BJ (cell line): ENCODE measurements at regions not wholly inside any gene's neighbourhood (a gene's known extent, or its start where the extent isn't known, plus 50 kb on each side); places are given as distances from the start of the nearest gene placed in this dataset.

Experiments
- CTCF ChIA-PET: fragments of 350-600 bp; formaldehyde crosslinking; extraction: SDS; loops from one replicate; lab custom pipeline; 2021; ENCODE audit warnings: antibody characterized with exemption, inconsistent platforms; lab: Yijun Ruan, JAX
- POLR2A ChIA-PET: fragments of 300-600 bp; sonication (Branson Sonifier 250); formaldehyde crosslinking; extraction: SDS; loops from one replicate; lab custom pipeline; 2021; ENCODE audit warnings: antibody characterized with exemption; lab: Charles Lee
- DNase-seq: peaks from one replicate; pipeline ENCODE4 v3.0.0-alpha.2; 2011; ENCODE audit warnings: low read depth
- H3K27me3 ChIP-seq: 2 replicates; pipeline ENCODE4 v1.6.0; 2011; ENCODE audit warnings: low read length; ENCODE audit not compliant: control insufficient read depth, insufficient read depth
- H3K36me3 ChIP-seq: 2 replicates; pipeline ENCODE4 v1.5.1; 2011; ENCODE audit warnings: low read length; ENCODE audit not compliant: control insufficient read depth, insufficient read depth
- H3K4me3 ChIP-seq: 2 replicates; pipeline ENCODE4 v1.5.1; 2011; ENCODE audit warnings: low read depth, mild to moderate bottlenecking, control low read depth, low read length
- TF ChIP-seq, protein P1 (sequence below): IDR thresholded peaks from 2 replicates; pipeline ENCODE4 v1.5.1; 2011; ENCODE audit warnings: low read depth, mild to moderate bottlenecking, control low read depth, inconsistent platforms, low read length, moderate library complexity; ENCODE audit not compliant: insufficient read depth

DNA sequence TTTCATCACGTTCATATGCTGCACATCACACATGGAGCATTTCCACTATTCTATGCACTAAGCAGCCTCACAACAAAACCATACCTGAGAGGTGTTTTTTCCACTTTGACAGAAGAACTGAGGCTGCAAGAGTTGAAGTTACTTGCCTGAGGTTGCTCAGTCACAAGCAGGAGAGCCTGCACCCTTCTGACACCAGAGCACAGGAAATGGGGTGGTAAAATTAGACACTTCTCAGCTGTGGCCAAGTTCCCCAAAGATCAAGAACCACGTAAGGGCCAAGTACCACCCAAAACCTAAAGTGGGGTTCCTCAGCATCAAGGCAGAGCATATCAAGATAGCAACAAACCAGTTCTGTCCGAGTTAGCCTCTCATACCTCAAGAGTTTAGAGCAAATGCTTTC, 185.8 kb downstream of the CAPZA3 start:
- no peak overlapping the region for H3K4me3 ChIP-seq
- no peaks in the 10 kb centered on the region for H3K36me3 ChIP-seq
- no peak for DNase-seq
- ChIA-PET POLR2A (no interaction called here), CTCF (no interaction called here)
- H3K27me3 ChIP-seq, result no peaks in the 10 kb centered on the region
- TF ChIP-seq, protein P1, sequence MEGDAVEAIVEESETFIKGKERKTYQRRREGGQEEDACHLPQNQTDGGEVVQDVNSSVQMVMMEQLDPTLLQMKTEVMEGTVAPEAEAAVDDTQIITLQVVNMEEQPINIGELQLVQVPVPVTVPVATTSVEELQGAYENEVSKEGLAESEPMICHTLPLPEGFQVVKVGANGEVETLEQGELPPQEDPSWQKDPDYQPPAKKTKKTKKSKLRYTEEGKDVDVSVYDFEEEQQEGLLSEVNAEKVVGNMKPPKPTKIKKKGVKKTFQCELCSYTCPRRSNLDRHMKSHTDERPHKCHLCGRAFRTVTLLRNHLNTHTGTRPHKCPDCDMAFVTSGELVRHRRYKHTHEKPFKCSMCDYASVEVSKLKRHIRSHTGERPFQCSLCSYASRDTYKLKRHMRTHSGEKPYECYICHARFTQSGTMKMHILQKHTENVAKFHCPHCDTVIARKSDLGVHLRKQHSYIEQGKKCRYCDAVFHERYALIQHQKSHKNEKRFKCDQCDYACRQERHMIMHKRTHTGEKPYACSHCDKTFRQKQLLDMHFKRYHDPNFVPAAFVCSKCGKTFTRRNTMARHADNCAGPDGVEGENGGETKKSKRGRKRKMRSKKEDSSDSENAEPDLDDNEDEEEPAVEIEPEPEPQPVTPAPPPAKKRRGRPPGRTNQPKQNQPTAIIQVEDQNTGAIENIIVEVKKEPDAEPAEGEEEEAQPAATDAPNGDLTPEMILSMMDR, result no peak

DNA sequence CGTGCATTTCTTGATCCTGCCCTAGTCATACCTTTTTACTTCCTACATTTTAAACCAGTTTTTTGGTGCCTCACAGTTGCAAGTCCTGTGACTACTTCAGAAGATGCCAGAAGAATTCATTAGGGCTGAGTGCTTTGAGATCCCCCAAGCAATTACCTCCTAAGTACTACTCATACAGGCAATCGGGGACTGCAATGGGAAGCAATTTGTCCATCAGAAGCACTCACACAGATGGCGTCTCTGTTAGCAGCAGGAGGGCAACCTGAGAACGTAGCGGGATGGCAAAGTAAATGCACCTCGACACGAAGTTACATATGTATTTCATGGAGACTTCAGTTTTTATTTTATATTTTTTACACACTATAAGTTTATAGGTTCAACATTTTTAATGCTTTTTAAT, 188.3 kb downstream of the CAPZA3 start:
- no peak for DNase-seq
- H3K27me3 ChIP-seq, result no peaks in the 10 kb centered on the region
- no peaks in the 10 kb centered on the region for H3K36me3 ChIP-seq
- H3K4me3 ChIP-seq, result no peak overlapping the region
- POLR2A ChIA-PET, result no interaction called here
- CTCF ChIA-PET, result no interaction called here
- TF ChIP-seq, protein P1, result no peak

DNA sequence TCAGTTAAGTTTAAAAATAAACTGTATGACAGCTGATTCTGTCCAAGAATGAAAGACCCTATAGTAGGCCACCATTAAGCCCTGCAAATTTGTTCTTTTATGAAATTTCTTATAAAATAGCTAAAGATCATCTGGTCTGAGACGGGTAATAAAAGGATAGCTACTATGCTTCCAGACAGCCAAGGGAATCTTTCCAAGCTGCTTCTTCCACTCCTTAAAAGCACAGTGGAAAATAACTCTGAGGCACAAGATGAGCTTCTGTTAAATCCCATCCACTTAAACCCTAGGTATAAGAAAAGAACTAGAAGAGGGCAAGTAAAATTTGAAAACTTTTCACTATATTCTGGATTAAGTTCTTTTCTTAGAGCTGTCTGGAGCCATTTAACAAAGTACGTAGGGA, 194.3 kb downstream of the CAPZA3 start:
- ChIA-PET POLR2A (no interaction called here), CTCF (no interaction called here)
- H3K4me3 ChIP-seq, result no peak overlapping the region
- TF ChIP-seq, protein P1, result no peak
- no peak for DNase-seq
- H3K36me3 ChIP-seq, result no peaks in the 10 kb centered on the region
- no peaks in the 10 kb centered on the region for H3K27me3 ChIP-seq

DNA sequence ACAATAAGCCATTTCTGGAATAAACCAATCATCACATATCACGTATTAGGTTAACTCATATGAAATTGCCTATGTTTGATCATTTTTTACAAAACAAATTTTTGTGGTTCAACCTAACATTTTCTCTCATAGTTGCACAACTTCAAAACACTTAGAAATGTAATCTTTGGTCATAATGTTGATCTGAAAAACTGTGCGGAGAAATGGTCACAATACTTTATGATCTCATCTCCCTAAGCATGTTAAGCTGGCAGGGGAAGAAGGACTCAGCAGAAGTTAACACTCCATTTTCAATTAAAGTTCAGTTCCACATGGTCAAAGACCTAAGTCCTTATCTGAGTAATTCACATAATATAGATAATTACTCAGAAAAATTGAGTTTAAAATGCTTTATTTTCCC, 194.8 kb downstream of the CAPZA3 start:
- ChIA-PET POLR2A (no interaction called here), CTCF (no interaction called here)
- Histone ChIP-seq H3K36me3 (no peaks in the 10 kb centered on the region), H3K27me3 (no peaks in the 10 kb centered on the region), H3K4me3 (no peak overlapping the region)
- TF ChIP-seq, protein P1, result no peak
- peak; percentile 15 for DNase-seq

DNA sequence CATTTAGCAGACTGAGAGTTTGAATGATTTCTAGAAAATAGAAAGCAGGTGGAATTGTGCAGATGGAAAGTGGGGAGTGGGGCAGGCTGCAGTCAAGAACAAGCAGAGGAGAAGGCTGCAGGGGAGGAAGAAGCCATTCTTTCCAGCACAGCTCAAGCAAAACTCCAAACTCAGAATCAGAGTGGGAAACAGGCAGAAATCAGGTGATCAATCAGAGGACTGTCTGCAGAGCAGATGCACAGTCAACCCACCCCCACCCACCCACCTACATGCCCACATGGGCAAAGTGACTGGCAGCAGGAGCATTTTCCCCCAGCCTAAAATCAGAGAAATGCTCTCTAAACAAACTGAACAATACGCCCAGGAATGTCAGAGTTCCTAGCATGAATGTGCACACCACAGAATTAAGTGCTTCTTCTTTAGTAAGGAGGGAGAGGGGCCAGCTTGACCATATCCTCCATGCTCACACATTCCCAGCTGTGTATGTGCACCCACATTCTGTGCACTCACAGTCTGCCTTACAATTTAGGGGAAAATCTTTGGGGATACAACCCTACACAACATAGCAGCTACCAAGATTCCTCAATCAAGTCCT, 194.1 kb upstream of the PLEKHA5 start:
- ChIA-PET CTCF (no interaction called here), POLR2A (interaction anchor here (0.5 kb wide), 1 partner anchor 506 kb away, joined by 3 read pairs; no protein-coding TSS in a partner anchor)
- no peak for DNase-seq
- TF ChIP-seq, protein P1, result no peak
- Histone ChIP-seq H3K27me3 (no peaks in the 10 kb centered on the region), H3K4me3 (no peak overlapping the region), H3K36me3 (no peaks in the 10 kb centered on the region)
